Ascending aorta (tissue), 2 donors: ENCODE measurements at regions not wholly inside any gene's neighbourhood (a gene's known extent, or its start where the extent isn't known, plus 50 kb on each side); places are given as distances from the start of the nearest gene placed in this dataset.

Experiments used
- DNase-seq, 2 donors: peaks; one replicate each; pipeline ENCODE4 v3.0.0-alpha.2; 2019; ENCODE audit warnings: low spot score in 2 of 2
- H3K27ac ChIP-seq, 2 donors: fragments of 200-600 bp; sonication (generic); one replicate each; pipeline ENCODE4 v1.5.1; 2016 to 2017; ENCODE audit warnings: mild to moderate bottlenecking in 1 of 2
- H3K27me3 ChIP-seq: fragments of 200-600 bp; sonication (generic); one replicate; pipeline ENCODE4 v1.5.1; 2017
- H3K36me3 ChIP-seq, 2 donors: fragments of 200-600 bp; sonication (generic); one replicate each; pipeline ENCODE4 v1.5.1; 2016
- H3K4me1 ChIP-seq, 2 donors: fragments of 200-600 bp; sonication (generic); one replicate each; pipeline ENCODE4 v1.5.1; 2016 to 2017; ENCODE audit warnings: mild to moderate bottlenecking in 1 of 2
- H3K4me3 ChIP-seq, 2 donors: fragments of 200-600 bp; sonication (generic); one replicate each; pipeline ENCODE4 v1.5.1; 2016 to 2017; ENCODE audit warnings: mild to moderate bottlenecking in 1 of 2
- H3K9me3 ChIP-seq, 2 donors: fragments of 200-600 bp; sonication (generic); one replicate each; pipeline ENCODE4 v1.5.1; 2016
- intact Hi-C: fragments of 100-400 bp; cut with DNase I; formaldehyde crosslinking; loops from one replicate; pipeline ENCODE4 v1.15.1; 2023
- TF ChIP-seq, protein P1 (sequence below), 3 experiments: fragments of 200-600 bp in 2 of 3; fragments of 450-650 bp in 1 of 3; sonication (generic) in 2 of 3; IDR thresholded peaks; one replicate each; pipeline ENCODE4 v1.5.1; 2016 to 2019; ENCODE audit warnings: antibody characterized with exemption in 3 of 3, mild to moderate bottlenecking in 1 of 3, moderate library complexity in 1 of 3

DNA sequence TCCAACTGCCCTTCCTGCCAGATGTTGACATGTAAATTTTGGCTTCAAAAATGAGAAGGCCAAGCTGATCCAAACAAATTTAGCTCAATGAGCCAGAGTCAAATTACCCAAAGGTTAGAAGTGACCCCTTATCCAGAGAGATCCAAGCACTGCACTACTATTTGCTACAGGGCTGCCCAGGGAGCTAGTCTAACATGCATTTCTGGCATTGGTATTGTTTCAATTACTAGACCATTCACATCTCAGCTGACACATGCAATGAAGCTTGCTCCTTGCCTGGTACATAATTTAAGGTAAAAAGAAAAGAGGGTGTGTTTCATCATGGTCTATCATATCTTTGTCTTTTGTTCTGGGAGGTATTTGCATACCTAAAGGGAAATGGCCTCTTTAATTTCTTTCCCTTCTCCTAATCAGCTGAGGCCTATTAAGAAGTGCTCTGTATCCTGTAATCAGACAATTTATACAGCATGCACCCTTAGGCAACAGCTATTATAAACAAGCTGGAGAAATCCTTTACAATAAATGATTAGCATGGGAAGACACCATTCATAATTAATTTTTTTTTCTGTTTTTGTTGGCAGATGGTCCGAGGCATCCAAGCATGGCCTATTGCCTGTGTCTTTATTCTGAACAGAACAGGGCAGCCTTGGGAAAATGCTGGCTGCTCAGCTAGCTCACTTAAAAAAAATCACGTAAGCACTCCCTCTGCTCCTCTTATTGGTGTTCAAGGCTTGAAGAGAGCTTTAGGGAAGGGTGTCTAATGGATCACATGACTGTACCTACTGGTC lies 161.5 kb upstream of the SALL1 start:
- Histone ChIP-seq H3K27ac (no peak overlapping the region), H3K9me3 (no peaks in the 10 kb centered on the region), H3K4me3 (no peak overlapping the region), H3K27me3 (no peaks in the 10 kb centered on the region), H3K36me3 (no peaks in the 10 kb centered on the region), H3K4me1 (no peaks in the 10 kb centered on the region)
- intact Hi-C loops, result no loop called here
- TF ChIP-seq, protein P1, sequence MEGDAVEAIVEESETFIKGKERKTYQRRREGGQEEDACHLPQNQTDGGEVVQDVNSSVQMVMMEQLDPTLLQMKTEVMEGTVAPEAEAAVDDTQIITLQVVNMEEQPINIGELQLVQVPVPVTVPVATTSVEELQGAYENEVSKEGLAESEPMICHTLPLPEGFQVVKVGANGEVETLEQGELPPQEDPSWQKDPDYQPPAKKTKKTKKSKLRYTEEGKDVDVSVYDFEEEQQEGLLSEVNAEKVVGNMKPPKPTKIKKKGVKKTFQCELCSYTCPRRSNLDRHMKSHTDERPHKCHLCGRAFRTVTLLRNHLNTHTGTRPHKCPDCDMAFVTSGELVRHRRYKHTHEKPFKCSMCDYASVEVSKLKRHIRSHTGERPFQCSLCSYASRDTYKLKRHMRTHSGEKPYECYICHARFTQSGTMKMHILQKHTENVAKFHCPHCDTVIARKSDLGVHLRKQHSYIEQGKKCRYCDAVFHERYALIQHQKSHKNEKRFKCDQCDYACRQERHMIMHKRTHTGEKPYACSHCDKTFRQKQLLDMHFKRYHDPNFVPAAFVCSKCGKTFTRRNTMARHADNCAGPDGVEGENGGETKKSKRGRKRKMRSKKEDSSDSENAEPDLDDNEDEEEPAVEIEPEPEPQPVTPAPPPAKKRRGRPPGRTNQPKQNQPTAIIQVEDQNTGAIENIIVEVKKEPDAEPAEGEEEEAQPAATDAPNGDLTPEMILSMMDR (IDR thresholded peaks at IDR 0.05), result no peak
- DNase-seq, result no peak

DNA sequence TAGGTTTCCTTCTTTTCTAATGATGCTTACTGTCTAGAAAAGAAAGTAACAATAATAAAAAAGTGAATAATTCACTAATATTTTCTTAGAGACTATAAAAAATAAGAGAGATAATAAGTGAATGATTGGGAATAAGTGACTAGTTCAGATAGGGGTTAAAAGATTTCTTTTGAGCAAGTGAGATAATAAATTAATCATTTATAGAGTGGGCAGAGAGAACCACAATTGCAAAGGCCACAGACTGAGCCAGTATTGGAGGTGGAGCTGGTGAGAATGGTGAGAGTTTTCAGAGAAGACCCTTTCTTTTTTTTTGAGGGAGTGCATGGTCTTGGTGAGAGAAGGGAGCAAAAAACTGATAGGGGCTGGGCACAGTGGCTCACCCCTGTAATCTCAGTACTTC lies 159.1 kb upstream of the SALL1 start:
- TF ChIP-seq, protein P1 (IDR thresholded peaks at IDR 0.05), result no peak
- intact Hi-C loops, result no loop called here
- no peak for DNase-seq
- H3K9me3 ChIP-seq, result no peaks in the 10 kb centered on the region
- no peaks in the 10 kb centered on the region for H3K36me3 ChIP-seq
- no peak overlapping the region for H3K27ac ChIP-seq
- no peaks in the 10 kb centered on the region for H3K27me3 ChIP-seq
- H3K4me3 ChIP-seq, result no peak overlapping the region
- no peaks in the 10 kb centered on the region for H3K4me1 ChIP-seq

DNA sequence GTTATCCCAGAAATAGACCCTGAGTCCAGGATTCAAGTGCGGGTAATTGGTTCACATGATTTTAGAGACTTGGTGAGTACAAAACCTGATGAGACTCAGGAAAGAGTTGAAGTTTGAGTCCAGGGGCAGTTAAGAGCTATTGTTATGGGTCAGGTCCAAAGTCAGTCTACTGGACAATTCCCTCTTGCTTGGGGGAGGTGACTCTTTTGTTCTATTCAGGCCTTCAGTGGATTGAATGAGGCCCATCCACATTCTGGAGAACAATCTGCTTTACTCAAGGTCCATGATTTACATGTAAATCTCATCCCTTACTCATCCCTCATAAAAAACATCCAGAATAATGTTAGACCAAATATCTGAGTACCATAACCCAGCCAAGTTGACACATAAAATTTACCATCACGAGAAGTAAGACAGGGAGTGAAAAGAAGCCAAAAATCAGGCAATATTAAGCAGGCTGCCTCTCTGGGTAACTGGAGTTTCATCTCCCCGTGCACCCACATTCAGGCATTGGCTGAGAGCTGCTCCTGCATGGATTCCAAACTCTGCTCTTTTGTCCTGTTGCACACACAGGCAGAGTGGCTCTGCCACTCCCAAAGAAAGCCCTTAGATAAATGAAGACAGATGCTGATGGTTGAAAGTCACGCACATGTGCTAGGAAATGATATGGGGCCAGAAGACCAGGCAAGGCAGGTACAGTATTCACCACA lies 156.0 kb upstream of the SALL1 start:
- Histone ChIP-seq H3K4me1 (no peaks in the 10 kb centered on the region), H3K27me3 (no peaks in the 10 kb centered on the region), H3K4me3 (no peak overlapping the region), H3K9me3 (no peaks in the 10 kb centered on the region), H3K36me3 (no peaks in the 10 kb centered on the region), H3K27ac (no peak overlapping the region)
- TF ChIP-seq, protein P1 (IDR thresholded peaks at IDR 0.05), result no peak
- DNase-seq, result no peak
- intact Hi-C loops, result no loop called here

DNA sequence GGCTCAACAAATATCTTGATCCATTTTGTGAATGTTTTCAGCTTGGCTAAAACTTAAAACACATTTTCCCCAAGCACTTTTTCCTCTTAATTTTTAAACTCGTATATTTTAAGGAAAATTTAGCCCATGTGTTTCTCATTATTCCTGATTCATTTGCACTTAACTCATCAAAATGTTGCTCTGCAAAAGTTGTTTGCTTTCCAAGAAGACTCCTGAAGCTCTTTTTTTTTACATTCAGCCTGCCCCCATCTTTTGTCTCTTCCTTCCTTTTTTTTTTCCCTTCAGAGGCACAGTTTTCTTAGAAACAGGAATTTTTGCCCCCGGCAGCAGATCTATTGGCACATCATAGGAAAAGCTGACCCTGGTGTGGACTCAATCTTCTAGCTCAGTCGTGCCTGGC lies 155.0 kb upstream of the SALL1 start:
- H3K27ac ChIP-seq, result no peak overlapping the region
- H3K9me3 ChIP-seq, result no peaks in the 10 kb centered on the region
- H3K36me3 ChIP-seq, result no peaks in the 10 kb centered on the region
- no peak for DNase-seq
- no peak overlapping the region for H3K4me3 ChIP-seq
- intact Hi-C loops, result no loop called here
- no peaks in the 10 kb centered on the region for H3K27me3 ChIP-seq
- TF ChIP-seq, protein P1 (IDR thresholded peaks at IDR 0.05), result no peak
- H3K4me1 ChIP-seq, result no peaks in the 10 kb centered on the region

DNA sequence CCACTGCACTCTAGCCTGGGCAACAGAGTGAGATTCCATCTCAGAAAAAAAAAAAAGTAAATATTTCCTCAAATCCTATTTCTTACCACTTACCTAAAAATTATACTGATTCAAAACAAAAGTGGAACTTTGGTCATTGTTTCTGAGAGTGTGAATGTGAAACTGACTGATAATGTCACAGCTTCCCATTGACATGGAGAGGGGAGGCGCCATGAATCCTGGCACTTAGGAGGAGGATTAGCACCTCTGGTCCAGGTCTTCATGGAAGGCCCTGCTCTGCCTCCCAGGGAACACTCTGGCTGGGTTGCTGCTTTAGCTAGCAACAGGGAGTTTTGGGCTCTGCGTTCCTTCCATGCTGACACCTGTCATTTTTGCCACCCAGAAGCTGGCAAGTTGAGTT lies 154.3 kb upstream of the SALL1 start:
- TF ChIP-seq, protein P1 (IDR thresholded peaks at IDR 0.05), result no peak
- intact Hi-C loops, result no loop called here
- H3K27ac ChIP-seq, result no peak overlapping the region
- DNase-seq, result no peak
- no peak overlapping the region for H3K4me3 ChIP-seq
- H3K27me3 ChIP-seq, result no peaks in the 10 kb centered on the region
- no peaks in the 10 kb centered on the region for H3K36me3 ChIP-seq
- H3K4me1 ChIP-seq, result no peaks in the 10 kb centered on the region
- H3K9me3 ChIP-seq, result no peaks in the 10 kb centered on the region
